ENCODE measurements at regions not wholly inside any gene's neighbourhood (a gene's known extent, or its start where the extent isn't known, plus 50 kb on each side); places are given as distances from the start of the nearest gene placed in this dataset.

- no peak overlapping the region for H2AFZ ChIP-seq (ENCODE audit: low read length)
- H2BK120ac ChIP-seq (ENCODE audit: low read depth, low read length, poor library complexity, severe bottlenecking), result no peak overlapping the region
- DNase-seq, result no peak
- H4K8ac ChIP-seq (replicated peaks; ENCODE audit: insufficient read length, low read depth, low read length), result no peak overlapping the region
- no peaks in the 10 kb centered on the region for H3K36me3 Mint-ChIP-seq (ENCODE audit: insufficient read depth in 1 of 3, low read depth in 3 of 3)
- no peak overlapping the region for H3K27ac ChIP-seq (ENCODE audit: insufficient read length, low read depth, low read length)
- no CpG with 5 or more reads among the region's 5 CpGs for WGBS (ENCODE audit: extremely low coverage, insufficient read length, low lambda C conversion rate)
- H3K23me2 ChIP-seq (ENCODE audit: insufficient read length, low read depth, low read length, poor library complexity, severe bottlenecking), result no peaks in the 10 kb centered on the region
- H3T11ph ChIP-seq (ENCODE audit: low read length), result no peak overlapping the region
- no peak overlapping the region for H2AK5ac ChIP-seq (ENCODE audit: insufficient read length, low read length)
- no peaks in the 10 kb centered on the region for H3K79me1 ChIP-seq (ENCODE audit: insufficient read depth, low read depth, low read length, poor library complexity, severe bottlenecking)
- no peak overlapping the region for H4K91ac ChIP-seq (ENCODE audit: insufficient read length, low read depth, low read length)
- no peak overlapping the region for H2BK20ac ChIP-seq (ENCODE audit: low read depth, low read length, poor library complexity, severe bottlenecking)
- H3K9me3 Mint-ChIP-seq, result no peaks in the 10 kb centered on the region
- no peaks in the 10 kb centered on the region for H3K9me3 ChIP-seq (ENCODE audit: control insufficient read depth, low read depth, low read length)
- no peak overlapping the region for H3K56ac ChIP-seq (ENCODE audit: insufficient read length, low read depth, low read length)
- H3K4me3 Mint-ChIP-seq, result no peak overlapping the region
- no peaks in the 10 kb centered on the region for H3K79me2 ChIP-seq (ENCODE audit: insufficient read depth, low read length)
- H2BK12ac ChIP-seq (ENCODE audit: insufficient read length, low read depth, low read length), result no peak overlapping the region
- no peaks in the 10 kb centered on the region; the same call in 1 of the 2 replicates for H3K27me3 ChIP-seq (ENCODE audit: insufficient read depth, low read length)
- H3K4ac ChIP-seq (ENCODE audit: low read depth, low read length), result no peak overlapping the region
- H3K27ac Mint-ChIP-seq, result no peak overlapping the region
- H2BK15ac ChIP-seq (ENCODE audit: low read depth, low read length), result no peak overlapping the region
- H3K14ac ChIP-seq (ENCODE audit: insufficient read depth, low read length), result no peak overlapping the region; the same call in 1 of the 2 replicates
- H3K4me1 ChIP-seq (ENCODE audit: insufficient read depth, low read length), result peaks cover 20% of the 10 kb centered on the region
- H3K18ac ChIP-seq (ENCODE audit: insufficient read length, low read depth, low read length), result no peak overlapping the region
- peaks cover 34% of the 10 kb centered on the region for H3K27me3 Mint-ChIP-seq (ENCODE audit: low read depth)
- no peak overlapping the region for H3K9ac ChIP-seq (ENCODE audit: extremely low read depth, insufficient read length, low read length)
- H3K4me1 Mint-ChIP-seq, result peaks cover 43 to 45% of the 10 kb centered on the region in 2 experiments
- TF ChIP-seq CTCF (conservative IDR thresholded peaks at IDR 0.05), result no peak
- H2BK5ac ChIP-seq (ENCODE audit: insufficient read length, low read length), result no peak overlapping the region
- H4K5ac ChIP-seq (ENCODE audit: insufficient read length, low read depth, low read length), result no peak overlapping the region
- H4K20me1 ChIP-seq (ENCODE audit: control insufficient read depth, insufficient read depth, insufficient read length), result no peaks in the 10 kb centered on the region
- no peak overlapping the region for H3K4me2 ChIP-seq (ENCODE audit: insufficient read depth, insufficient read length, low read length)
- no peak overlapping the region for H3K23ac ChIP-seq (ENCODE audit: insufficient read length, low read depth, low read length)
Observed at GRCh38 chr11:120019191-120019590, 118.7 kb downstream of the TRIM29 start.
